Middle frontal gyrus (tissue), 1 donor: ENCODE measurements at regions not wholly inside any gene's neighbourhood (a gene's known extent, or its start where the extent isn't known, plus 50 kb on each side); places are given as distances from the start of the nearest gene placed in this dataset.

ENCODE experiments used
- DNase-seq: peaks from one replicate; pipeline ENCODE4 v3.0.0-alpha.2; 2015; ENCODE audit warnings: low spot score; ENCODE audit errors: extremely low spot score

- no peak for DNase-seq
These were observed 266.8 kb downstream of the MAT2B start for GRCh38 chr5:163772241-163772640.

GRCh38 chr5:163772644-163773043 lies 267.2 kb downstream of the MAT2B start:
- no peak for DNase-seq

GRCh38 chr5:163773226-163773625 lies 267.8 kb downstream of the MAT2B start:
- no peak for DNase-seq

DNA sequence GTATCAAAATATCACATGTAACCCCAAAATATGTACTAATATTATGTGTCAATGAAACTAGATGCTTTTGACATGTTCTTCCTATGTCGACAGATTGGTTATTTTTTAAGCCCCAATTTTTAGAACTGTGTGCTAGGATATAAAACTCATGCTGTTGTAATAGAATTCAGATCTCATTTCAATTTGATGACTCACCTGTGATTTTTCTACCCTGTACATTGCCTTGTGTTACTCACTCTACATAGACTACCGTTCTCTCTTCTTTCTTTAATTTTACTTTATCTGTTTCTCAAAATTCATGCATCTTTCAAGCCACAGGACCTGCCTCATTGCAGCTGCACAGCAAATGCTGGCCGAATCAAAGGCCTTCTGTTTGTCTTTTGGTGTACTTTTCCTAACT lies 284.5 kb downstream of the MAT2B start:
- DNase-seq, result no peak

DNA sequence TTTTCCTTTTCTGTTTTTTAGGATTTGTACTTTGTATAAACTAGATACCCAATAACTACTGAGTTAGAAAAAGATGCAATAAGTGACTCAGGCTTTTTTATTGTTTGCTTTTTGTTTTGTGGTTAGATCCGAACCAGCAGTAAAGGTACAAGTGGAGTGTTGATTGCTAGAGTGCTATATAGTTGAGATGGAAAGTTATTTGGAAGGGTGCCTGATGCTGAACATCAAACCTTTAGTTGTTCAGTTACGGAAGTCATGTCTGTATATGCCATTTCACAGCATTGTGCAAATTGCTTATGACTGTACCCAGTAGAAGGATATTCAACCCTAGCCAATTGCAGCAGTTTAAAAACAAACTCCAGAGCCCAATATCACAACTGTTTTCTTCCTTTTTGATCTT lies 285.1 kb downstream of the MAT2B start:
- DNase-seq, result no peak

- no peak for DNase-seq
These were observed 289.6 kb downstream of the MAT2B start for GRCh38 chr5:163794993-163795392.

- no peak for DNase-seq
These were observed 302.4 kb downstream of the MAT2B start for GRCh38 chr5:163807781-163808180.

DNA sequence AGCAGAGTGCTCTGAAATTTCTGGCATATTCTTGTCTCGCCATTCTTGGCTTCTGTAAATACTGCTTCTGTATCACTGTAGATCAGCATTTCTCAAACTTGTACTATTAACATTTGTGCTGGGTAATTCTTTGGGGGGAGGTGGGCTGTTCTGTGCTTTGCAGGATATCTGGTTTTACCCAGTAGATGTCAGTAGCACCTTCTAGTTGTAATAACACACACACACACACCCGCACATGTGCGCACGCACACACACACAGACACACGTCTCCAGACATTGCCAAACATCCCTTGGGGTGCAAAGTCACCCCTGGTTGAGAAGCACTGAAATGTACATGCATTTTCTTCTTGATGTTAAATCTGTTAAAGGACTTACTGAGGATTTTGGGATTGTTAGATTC lies 304.1 kb downstream of the MAT2B start:
- DNase-seq, result no peak

DNA sequence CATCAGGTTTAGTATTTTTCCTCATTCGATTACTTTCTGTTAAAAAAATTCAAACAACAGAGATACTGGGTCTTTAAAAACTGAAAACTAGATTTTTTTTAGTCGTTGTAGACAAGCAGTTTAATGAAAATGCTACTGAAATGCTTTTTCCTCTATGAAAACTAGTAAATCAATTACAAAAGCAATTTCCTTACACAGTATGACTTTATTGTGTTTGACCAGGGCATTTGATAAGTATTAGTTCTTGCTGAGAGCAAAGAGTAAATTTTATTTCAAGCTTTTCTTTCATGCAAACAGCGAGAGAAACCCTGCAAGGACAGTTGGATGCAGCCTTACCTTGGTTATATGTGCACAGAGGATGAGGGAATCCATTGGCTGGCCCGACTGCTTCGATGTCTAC lies 308.5 kb downstream of the MAT2B start:
- DNase-seq, result no peak

GRCh38 chr5:163815240-163815791 lies 309.9 kb downstream of the MAT2B start:
- no peak for DNase-seq

DNA sequence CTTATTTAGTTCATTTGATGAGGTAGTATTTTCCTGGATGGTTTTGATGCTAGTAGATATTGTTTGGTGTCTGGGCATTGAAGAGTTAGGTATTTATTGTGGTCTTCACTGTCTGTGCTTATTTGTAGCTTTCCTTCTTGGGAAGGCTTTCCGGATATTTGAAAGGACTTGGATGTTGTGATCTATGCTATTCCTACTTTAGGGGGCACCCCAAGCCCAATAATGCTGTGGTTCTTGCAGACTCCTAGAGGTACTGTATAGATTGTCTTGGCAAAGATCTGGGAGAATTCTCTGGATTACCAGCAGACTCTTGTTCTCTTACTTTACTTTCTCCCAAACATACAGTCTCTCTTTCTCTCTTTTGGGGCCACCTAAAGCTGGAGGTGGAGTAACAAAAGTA lies 315.7 kb downstream of the MAT2B start:
- DNase-seq, result no peak

DNA sequence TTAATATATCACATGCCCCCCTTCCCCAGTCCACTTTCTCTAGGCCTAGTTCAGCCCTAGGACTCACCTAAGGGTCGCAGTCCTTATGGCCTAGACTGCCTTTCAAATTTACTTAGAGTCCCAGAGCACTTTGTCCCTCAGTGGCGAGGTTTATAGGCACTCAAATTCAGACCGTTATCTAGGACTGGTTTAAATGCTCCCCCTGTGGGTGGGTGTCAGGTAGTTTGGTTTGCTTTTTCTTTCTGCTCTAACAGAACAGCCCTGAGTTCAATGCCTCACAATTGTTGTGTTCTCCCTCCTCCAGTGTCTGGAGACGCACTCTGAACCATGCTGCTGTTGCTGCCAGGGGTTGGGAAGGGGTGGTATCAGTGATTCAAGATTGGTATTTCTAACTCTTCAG lies 317.1 kb downstream of the MAT2B start:
- DNase-seq, result no peak

DNA sequence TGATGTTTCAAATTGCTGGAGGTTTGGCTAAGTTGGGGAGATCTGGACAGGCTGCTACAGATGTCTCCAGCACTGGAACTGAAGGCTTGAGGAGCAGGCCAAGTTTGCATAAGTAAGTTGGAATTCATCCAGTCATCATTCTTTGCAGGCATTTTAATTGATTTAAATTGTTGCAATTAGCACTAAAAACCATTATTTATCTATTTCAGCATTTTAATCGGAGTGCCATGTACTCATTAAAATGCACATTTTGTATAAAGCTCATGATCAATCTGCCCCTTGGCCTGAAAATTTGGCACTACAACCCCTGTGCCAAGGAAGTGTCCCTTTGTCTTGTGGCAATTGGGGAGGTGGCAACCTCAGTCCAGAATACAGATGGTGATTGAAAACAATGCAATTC lies 320.2 kb downstream of the MAT2B start:
- DNase-seq, result no peak

GRCh38 chr5:163826201-163826600 lies 320.8 kb downstream of the MAT2B start:
- DNase-seq, result no peak

- DNase-seq, result no peak
These were observed 326.7 kb downstream of the MAT2B start for GRCh38 chr5:163832155-163832554.

- no peak for DNase-seq
These were observed 333.3 kb downstream of the MAT2B start for GRCh38 chr5:163838738-163839137.

DNA sequence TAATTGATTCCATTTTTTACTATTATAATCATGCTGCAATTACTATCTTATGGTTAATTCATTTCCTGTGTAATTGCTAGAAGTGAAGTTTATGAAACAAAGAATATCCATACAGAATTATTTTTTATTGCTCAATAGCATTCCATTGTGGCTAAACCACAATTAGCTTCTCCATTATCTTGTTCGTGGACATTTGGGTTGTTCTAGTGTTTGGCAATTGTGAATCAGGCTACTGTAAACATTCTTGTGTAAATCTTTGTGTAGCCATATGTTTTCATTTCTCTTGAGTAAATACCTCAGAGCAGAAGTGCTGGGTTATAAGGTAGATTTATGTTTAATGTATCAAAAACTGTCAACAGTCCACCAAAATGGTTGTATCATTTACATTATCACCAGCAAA lies 341.1 kb downstream of the MAT2B start:
- DNase-seq, result no peak

- DNase-seq, result no peak
These were observed 350.3 kb downstream of the MAT2B start for GRCh38 chr5:163855754-163856153.

GRCh38 chr5:163861670-163862069 lies 356.3 kb downstream of the MAT2B start:
- no peak for DNase-seq

DNA sequence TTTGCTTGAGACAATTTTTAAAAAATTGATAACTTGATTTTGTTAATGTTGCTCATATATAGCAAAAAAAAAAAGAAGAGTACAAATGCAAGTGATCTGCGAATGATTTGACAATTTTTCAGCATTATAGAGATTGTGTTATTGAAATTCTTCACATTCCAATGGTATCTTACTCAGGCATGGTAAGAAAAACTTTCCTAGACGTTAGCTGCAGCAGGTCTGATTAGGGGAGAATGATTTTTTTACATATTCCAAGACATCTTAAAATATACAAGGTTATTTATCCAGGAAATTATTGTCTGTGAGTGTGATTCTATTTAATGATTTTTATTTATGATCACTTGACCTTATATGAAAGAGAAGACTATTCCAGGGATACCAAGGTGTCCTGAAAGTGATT lies 361.9 kb downstream of the MAT2B start:
- no peak for DNase-seq

DNA sequence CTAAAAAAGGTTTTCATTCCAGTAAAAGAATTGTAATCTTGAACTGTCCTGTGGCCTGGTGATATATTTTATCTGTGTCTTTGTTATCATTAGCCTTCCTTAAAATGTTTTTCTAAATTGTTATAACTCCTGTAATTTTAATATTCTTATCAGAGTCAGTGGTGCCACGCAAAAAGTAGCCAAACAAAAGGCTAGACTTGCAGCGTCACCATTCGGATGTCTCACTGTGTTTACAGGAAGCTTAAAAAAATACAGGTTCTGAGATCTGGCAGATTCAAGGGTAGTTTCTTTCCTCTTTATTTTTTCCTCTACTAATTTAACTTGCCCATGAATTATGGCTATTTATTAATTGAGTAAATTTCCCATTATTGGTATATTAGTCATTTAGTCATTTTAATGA lies 362.3 kb downstream of the MAT2B start:
- DNase-seq, result no peak

DNA sequence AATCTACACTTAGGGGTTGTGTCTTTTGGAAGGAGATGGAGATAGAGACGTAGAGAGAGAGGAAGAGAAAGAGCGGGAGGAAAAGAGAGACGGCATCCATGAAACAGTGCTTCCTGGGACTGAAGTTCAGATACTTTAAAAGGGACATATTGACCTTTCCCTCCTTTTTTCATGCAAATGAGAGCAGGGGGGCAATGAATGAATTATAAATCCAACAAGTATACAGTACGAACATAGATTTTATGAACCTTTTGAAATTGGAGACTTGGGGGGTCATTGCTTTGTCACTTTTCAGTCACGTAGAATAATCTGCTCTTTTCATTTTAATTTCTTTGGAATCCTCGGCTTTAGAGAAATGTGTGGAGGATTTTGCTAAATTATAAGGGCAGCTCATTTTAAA lies 364.2 kb downstream of the MAT2B start:
- DNase-seq, result no peak

DNA sequence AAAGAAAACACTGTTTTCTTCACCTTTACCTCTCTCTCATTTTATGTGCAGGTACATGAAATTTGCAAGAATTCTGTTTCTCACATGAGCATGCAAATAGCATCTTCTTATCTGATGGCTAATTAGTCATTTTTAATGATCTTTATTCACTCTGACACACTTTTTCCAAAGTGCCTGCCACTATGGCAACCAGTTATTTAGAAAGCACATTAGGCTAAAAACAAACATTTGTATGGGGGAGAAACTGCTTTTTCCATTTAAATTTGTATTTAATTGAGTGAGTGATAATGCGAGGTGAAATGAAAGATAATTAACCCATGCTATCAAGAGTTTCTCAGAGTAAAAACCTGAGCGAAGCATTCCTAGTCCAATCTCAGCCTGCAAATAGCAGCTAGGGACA lies 365.0 kb downstream of the MAT2B start:
- DNase-seq, result no peak

GRCh38 chr5:163874431-163874830 lies 369.0 kb downstream of the MAT2B start:
- no peak for DNase-seq
